HG03135 (cell line): ENCODE measurements at regions not wholly inside any gene's neighbourhood (a gene's known extent, or its start where the extent isn't known, plus 50 kb on each side); places are given as distances from the start of the nearest gene placed in this dataset.
"Not testable (repeated sequence)": the region's sequence is repeated elsewhere in the genome, so short reads cannot be mapped to it uniquely, and the experiment has no call there.

Experiments
- ATAC-seq: cut with Tn5 transposase; IDR thresholded peaks from one replicate; pipeline ENCODE4 v1.9.1; 2021; ENCODE audit warnings: mild to moderate bottlenecking, moderate library complexity; ENCODE audit not compliant: unreplicated experiment

GRCh38 chr12:103011974-103012763, 54.7 kb downstream of the ASCL1 start:
- ATAC-seq: no peak

GRCh38 chr12:103012884-103013283, 55.4 kb downstream of the ASCL1 start:
- ATAC-seq: no peak

GRCh38 chr12:103013741-103014300, 56.3 kb downstream of the ASCL1 start:
- ATAC-seq: no peak

- ATAC-seq: no peak
These were observed 58.9 kb downstream of the ASCL1 start for GRCh38 chr12:103016381-103016780.

- no peak for ATAC-seq
These were observed 63.4 kb downstream of the ASCL1 start for GRCh38 chr12:103020839-103021238.

- ATAC-seq: no peak
These were observed 64.2 kb downstream of the ASCL1 start for GRCh38 chr12:103021538-103022218.

- no peak for ATAC-seq
These were observed 67.2 kb downstream of the ASCL1 start for GRCh38 chr12:103024650-103025049.

- ATAC-seq: not testable (repeated sequence)
These were observed 69.2 kb downstream of the ASCL1 start for GRCh38 chr12:103026643-103027042.

- no peak for ATAC-seq
These were observed 71.6 kb downstream of the ASCL1 start for GRCh38 chr12:103028881-103029639.

GRCh38 chr12:103036581-103037214, 79.2 kb downstream of the ASCL1 start:
- no peak for ATAC-seq

GRCh38 chr12:103043531-103044486, 86.3 kb downstream of the ASCL1 start:
- no peak for ATAC-seq

GRCh38 chr12:103046154-103046553, 88.7 kb downstream of the ASCL1 start:
- ATAC-seq: no peak

GRCh38 chr12:103050273-103050672, 92.8 kb downstream of the ASCL1 start:
- no peak for ATAC-seq

- ATAC-seq: no peak
These were observed 95.6 kb downstream of the ASCL1 start for GRCh38 chr12:103053089-103053488.

GRCh38 chr12:103073630-103074029, 116.2 kb downstream of the ASCL1 start:
- ATAC-seq: no peak

GRCh38 chr12:103075848-103076247, 118.4 kb downstream of the ASCL1 start:
- ATAC-seq: no peak

- no peak for ATAC-seq
These were observed 119.8 kb downstream of the ASCL1 start for GRCh38 chr12:103077108-103077773.

GRCh38 chr12:103085541-103085940, 128.1 kb downstream of the ASCL1 start:
- ATAC-seq: peak; percentile 69

- ATAC-seq: no peak
These were observed 129.0 kb downstream of the ASCL1 start for GRCh38 chr12:103086471-103086870.
